Superior temporal gyrus (tissue), 1 donor: ENCODE measurements at regions not wholly inside any gene's neighbourhood (a gene's known extent, or its start where the extent isn't known, plus 50 kb on each side); places are given as distances from the start of the nearest gene placed in this dataset.
"Not testable (repeated sequence)": the region's sequence is repeated elsewhere in the genome, so short reads cannot be mapped to it uniquely, and the experiment has no call there.

ENCODE experiments used
- DNase-seq: peaks from one replicate; pipeline ENCODE4 v3.0.0-alpha.2; 2016; ENCODE audit errors: extremely low spot score

DNA sequence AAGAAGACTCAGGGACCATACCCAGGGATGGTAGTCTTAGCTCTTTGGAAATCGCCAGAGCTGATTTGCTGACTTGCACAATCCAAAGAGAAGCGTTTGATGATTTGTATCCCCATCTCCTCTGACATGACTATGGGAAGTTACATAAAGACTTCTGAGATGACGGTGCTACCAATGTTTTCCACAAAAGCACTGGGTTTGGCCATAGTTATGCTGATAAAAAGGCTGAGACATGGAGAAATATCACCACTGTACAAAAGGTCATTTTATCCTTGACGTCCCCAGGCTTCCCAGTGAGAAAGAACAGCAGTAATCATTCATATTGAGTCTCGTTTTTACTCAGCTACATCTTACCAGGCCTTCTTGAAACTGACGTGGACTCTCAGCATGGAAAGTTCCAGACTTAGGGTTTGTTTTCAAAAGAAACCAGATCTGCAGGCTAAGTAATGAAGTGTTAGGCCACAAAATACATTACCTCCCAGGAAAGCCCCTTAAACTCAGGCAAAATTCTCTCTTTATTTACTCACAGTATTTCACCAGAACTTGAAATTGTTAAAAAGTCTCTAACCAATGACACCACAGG is 370.3 kb upstream of the JARID2 start:
- no peak for DNase-seq

DNA sequence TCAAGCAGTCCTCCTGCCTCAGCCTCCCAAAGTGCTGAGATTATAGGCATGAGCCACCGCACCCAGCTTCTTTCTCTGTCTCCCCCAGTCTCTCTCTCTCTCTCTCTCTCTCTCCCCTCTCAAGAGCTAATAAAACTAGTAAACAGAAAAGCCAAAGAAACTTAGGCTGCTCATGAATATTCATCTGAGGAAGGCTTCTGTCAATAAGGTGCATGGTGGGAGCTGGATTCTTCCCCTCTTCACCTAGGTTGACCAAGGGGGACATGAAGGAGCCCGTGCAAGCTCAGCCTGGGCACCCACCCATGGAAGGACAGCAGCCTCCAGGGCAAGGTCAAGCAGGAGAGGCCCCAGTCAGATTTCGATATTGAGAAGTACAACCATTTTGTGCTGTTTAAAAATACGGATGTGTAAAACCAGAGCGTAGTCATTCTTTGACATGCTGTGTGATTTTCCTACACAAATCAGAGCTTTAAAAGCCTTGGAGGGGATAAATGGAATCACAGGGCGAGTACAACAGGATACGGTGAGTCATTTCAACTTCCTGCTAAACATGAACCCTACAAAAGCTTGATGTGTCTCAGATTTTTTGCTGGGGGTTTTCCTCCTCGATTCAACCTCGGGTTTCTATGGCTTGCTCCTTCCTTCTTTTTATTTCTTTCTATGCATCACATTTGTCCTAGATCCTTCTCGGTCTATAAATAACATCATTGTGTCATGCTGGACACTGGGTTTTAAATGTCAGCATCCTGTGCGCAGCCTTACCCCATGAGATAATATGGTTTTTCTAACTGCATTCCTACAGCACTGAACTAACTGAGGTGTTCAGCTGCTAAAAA is 368.9 kb upstream of the JARID2 start:
- DNase-seq: no peak

DNA sequence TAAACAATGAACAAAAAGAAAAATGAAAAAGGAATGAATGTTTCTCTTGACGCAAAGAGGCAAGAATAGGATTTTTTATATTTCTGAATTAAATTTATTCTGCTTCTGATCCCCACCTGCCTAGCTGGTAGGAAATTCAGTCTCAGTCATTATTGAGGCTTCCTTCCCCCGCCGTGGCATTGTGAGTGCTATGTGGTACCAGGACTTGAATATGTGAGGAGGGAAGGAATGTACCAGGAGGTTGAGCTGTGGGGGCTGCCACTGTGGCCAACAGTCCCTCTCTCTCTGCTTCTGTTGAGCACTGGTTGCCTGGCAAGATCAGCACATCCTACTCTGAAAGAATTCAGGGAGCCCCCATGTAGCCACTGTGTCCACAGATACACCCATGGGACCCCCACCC is 368.1 kb upstream of the JARID2 start:
- no peak for DNase-seq

DNA sequence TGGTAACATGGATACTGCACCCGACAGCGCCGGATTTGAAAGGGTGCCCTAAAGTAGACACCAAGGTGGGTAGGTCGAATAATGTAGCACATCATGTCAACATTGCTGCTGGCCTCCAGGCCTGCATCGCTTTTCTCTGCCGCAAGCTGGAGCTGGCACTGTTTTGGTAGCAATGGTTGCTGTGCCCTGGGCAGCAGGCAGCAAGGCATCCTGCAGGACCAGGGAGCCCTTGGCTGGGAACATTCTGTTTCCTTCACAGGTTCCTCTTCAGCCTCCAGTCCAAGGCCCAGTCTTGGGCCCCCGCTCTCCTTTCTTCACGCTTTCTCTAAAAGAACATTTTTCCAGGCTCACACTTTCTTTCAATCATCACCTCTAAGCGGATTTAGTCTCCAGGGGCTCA is 365.8 kb upstream of the JARID2 start:
- DNase-seq: no peak

DNA sequence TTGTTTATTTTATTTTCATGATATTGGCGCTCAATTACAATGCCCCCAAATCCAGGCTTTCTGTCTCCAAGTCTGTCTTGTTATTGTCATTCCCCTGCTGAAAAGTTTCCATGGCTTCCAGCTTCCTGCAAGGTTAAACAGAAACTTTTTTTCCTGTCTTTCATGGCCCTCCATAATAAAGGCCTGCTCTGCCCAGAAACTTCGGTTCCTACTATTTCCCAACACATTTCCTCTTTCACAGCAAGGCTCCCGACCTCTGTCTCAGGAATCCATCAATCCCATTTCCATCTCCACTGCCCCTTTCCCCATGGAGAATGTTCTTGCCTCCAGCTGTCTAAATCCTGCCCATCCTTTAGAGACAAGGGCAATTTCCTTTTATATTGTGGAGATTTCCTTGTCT is 365.2 kb upstream of the JARID2 start:
- DNase-seq: no peak

DNA sequence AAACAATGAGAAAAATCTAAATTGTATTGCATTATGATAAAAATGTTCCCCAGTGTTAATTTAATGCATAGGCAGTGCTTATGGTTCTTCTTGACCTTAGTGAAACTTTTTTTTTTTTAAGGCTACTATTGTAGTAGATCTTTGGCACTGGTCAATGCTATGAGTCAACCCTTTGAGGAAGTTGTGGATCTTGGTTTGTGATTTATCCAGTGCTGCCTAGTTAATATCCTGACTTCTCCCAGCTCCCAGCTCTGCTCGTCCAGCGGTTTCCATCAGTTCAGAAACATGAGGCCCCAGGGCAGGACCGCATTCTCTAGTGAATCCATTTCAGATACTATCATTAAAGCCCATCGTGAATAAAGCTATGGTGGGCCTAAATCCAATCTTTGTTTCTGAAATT is 364.5 kb upstream of the JARID2 start:
- no peak for DNase-seq

DNA sequence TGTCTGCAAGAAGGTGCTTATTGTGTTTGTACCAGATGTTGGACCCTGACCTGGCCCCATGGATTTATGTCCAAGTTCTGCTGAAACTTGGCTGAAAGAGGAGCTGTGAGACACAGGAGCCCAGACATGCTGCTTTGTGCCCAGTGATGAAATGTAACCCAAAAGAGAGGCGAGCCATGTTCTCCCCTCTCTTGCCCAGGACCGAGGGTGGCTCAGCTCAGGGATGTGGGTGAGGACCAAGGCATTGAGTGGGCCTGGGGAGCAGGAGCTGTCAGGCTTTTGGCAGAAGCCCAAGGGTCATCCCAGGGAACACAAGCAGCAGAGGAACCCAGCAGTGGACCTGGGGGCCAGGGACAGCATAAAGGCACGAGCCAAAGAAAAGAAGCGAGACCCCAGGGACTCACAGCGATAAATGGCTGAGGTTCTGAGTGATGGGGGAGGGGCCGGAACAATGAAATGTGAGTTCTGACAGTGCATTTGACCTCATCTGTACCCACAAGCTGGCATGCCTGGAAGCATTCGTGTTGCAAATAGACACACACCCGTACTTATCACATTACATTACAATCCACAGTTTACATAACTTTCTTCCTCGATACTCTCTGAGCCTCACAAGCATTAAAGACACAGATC is 363.4 kb upstream of the JARID2 start:
- no peak for DNase-seq

DNA sequence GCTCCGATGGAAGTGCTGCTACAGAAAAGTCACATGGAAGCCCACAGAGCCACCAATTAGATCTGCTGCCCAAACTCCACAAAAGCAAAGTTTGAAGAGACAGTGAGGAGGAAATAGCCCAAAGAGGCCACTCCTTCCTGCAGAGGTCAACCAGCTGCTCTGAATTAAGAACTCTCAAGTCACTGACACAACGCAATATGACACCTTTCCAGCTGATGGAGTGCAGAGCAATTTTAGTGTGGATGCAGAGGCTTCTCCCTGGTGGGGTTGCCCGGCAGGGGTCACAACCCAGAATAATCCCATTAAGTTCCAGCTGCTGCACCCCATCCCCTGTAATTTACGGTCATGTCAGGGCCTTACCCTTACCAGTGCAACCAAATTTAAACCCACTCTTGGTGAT is 361.9 kb upstream of the JARID2 start:
- no peak for DNase-seq

DNA sequence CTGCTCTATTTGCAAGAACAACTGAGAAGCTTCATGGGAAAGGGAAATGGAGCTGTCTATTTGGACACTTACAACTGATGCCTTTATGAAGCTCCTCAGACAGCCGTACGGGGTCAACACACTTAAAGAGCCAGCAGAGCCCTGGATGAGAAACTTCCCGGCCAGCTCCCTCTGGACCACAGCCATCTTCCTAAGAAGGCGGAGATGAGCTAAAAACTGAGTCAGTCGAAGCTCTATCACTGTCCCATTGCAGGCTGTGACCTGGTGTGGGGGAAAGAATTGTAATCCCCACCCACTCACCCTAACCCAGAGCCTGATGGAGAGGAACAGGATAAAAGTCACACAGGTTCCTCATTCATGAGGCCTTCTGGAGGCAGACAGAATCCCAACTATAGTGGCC is 360.4 kb upstream of the JARID2 start:
- DNase-seq: no peak

DNA sequence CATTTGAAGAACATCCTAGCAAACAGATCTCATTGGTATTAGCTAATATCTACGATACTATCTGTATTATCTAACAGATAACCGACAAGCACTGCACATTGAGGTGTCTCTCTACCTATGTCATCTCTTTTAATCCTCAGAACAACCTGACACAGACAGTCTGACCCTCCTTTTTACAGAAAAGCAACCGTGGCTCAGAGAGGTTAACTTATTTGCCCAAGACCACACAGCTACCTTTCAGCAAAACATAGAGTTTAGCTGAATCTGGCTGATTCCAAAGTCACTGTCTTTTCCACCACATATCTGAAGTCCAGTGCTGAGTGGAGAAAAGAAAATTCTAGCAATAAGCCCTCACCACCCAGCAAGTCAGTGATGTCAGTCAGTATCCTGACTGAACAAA is 358.7 kb upstream of the JARID2 start:
- DNase-seq: no peak

DNA sequence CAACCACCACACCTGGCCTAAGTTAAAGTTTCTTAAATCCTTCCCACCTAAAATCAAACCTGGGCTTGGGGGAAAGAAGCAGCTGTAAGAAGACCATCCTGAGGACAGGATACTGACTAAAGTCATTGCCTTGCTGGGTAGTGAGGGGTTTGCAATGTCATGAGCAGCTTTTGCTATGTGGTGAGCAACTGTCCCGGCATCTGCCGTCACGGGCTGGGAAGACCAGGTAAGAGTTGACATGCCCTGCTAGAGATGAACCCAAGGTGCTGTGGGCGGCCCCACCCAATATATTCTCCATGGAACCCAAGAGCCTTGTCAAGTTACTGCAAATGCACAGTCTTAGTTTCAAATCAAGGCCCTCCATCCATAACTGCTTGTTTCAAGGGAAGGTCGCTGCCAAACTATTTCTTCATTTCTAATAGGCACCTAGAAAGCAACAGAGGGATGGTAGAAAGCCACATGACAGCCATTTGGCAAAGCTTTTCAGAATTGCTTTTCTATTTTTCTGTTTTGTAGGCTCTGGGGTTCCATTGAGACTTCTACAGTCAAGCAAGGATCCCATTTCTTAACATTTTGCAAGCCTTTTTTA is 357.8 kb upstream of the JARID2 start:
- DNase-seq: no peak

DNA sequence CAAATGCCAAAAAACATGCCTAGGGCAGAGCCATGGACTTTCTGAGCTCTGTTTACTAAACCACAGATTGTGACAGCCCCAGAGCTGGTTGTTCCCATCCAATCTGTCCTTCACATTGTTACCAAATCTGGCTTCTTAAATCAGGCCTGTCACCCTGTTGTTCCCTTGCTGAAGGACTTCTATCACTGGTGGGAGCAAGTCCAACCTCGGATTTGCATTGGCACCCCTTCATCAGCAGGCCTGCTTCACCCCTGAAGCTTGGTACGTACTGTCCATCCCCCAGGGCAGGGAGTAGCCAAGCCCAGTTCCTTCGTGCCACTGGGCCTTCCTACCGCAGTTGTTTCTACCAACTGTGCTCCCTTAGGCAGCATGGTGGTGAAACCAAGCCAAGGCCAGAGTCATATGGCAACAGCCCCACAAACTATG is 357.3 kb upstream of the JARID2 start:
- no peak for DNase-seq

DNA sequence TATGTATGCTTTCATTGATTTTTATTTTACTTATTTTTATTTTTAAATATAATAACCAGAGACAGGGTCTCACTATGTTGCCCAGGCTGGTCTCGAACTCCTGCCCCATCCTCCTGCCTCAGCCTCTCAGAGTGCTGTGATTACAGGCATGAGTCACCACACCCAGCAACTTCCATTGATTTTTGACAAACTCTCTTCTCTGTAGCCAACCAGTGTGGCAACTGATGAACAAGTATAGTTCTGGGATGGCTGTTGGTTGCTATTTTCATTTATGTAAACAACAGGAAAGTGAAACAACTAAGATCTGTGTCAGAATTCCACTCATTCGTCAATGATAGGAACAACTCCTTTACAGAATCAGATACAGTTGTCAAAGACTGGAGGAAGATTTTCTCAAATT is 356.7 kb upstream of the JARID2 start:
- DNase-seq: no peak

DNA sequence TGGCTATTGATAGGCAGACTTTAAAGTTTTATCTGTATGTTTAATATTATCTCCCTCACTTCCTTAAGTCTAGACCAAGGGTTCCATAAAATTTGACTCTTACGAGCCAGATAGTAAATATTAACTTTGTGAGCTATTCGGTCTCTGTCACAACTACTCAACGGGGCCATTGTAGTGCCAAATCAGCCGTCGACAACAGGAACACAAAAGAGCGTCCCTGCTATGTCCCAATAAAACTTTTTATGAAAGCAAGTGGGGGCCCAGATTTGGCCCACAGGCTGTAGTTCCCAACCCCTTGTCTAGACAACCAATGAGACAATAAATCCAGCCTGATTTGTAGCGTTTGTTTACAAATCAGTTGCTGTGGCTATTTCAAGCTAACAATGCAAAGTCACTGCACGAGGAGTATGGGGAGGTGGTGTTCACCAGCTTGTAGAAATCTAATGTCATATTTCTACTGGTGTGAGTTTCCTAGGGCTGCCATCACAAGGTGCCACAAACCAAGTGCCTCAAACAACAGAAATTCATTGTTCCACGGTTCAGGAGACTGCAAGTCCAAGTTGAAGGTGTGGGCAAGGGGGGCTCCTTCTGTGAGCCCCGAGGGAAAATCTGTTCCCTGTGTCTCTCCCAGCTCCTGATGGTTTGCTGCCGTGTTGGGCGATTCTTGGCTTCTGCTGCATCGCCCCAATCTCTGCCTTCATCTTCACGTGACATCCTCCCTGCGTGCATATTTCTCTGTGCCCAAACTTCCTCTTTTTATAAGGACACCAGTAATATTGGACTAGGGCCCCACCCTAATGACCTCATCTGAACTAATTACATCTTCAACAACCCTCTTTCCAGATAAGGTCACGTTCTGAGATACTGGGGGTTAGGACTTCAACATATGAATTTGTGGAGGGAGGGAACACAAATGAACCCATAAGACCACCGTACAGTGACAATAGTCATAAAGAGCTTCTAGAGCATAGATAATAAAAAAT is 356.0 kb upstream of the JARID2 start:
- DNase-seq: no peak

DNA sequence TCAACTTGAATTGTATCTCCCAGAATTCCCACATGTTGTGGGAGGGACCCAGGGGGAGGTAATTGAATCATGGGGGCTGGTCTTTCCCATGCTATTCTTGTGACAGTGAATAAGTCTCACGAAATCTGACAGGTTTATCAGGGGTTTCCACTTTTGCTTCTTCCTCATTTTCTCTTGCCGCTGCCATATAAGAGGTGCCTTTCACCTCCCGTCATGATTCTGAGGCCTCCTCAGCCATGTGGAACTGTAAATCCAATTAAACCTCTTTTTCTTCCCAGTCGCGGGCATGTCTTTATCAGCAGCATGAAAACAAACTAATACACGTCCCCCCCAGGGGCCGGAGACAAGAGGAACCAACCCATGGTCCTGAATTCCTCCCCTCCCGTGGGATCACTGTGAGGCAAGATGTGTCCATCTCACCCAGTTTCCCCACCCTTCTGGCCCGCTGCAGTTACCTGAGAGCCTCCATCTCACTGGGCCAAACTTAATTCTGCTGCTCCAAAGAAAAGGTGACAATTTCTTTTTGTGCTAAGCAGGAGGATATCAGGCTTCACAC is 354.0 kb upstream of the JARID2 start:
- DNase-seq: not testable (repeated sequence)

DNA sequence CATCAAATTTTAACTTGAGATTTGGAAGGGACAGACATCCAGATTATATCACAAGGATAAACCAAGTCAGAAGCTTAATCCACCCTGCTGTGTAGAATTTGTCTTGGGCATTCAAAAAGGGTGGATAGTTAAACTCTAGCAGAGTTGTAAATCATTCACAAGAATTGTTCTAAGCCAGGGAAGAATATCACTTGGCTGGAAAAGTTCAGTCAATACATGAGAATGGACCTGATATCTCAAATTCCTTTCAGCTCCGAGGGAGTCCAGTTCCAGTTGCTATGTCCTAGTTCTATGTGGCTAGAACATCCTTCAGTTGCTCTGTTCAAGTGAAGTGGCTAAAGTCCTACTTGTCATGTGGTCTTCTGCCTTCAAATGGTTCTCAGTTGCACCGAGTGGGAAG is 351.8 kb upstream of the JARID2 start:
- DNase-seq: no peak

DNA sequence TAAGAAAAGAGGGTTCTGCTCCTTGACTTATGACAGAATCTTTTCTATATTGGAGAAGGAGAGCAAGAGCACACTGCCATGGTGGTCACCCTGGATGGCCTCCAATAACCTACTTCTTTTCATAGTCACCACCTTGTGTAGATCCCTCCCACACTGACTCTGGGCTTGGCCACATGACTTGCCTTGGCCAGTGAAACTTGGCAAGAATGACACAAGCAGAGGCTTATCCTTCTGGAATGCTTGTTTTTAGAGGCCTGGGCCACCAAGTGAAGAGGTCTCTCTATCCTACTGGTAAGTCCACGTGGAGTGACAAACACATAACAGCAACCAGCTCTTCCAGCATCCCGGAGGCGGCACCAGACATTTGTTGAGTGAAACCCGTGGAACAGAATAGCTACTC is 349.4 kb upstream of the JARID2 start:
- no peak for DNase-seq

DNA sequence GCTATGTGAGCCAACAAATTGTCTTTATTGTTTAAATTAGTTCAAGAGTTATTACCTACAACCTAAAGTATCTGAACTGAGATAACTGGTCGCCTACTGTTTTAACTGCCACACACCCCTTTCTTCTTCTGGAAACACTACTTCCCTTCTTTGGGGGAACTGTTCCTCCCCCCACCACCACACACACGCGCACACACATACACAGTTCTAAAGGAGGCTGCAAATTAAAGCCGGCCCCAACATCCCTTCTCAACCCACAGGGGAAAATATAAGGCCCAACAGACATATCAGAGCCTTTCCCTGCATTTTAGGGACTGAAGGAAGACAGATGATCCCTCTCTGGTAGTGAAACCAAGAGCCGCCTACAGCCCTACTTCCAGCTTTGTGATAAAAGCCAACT is 348.0 kb upstream of the JARID2 start:
- no peak for DNase-seq

DNA sequence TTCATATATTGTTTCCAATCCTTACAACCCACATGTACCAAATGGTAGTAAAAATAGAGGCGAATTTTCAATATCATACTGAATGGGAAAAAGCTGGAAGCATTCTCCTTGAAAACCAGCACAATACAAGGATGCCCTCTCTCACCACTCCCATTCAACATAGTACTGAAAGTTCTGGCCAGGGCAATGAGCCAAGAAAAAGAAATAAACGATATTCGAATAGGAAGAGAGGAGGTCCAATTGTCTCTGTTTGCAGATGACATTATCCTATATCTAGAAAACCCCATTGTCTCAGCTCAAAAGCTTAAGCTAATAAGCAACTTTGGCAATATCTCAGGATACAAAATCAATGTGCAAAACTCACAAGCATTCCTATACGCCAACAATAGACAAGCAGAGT is 346.4 kb upstream of the JARID2 start:
- not testable (repeated sequence) for DNase-seq

DNA sequence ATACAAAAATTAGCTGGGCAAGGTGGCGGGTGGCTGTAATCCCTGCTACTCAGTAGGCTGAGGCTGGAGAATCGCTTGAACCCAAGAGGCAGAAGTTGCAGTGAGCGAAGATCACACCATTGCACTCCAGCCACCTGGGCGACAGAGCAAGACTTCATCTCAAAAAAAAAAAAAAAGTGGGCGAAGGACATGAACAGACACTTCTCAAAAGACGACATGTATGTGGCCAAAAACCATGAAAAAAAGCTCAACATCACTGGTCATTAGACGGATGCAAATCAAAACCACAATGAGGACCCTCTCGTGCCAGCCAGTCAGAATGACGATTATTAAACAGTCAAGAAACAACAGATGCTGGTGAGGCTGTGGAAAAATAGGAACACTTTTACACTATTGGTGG is 344.9 kb upstream of the JARID2 start:
- DNase-seq: no peak
